Upper lobe of left lung (tissue), 4 donors: ENCODE measurements at regions not wholly inside any gene's neighbourhood (a gene's known extent, or its start where the extent isn't known, plus 50 kb on each side); places are given as distances from the start of the nearest gene placed in this dataset.

Experiments
- EP300 ChIP-seq, 4 donors: sonication (generic); formaldehyde crosslinking; IDR thresholded peaks; one replicate each; pipeline ENCODE4 v1.5.1; 2017; ENCODE audit warnings: antibody characterized with exemption in 4 of 4, control low read depth in 2 of 4
- POLR2A ChIP-seq, 4 donors: fragments of 450-650 bp; IDR thresholded peaks; one replicate each; pipeline ENCODE4 v1.5.1; 2016 to 2017; ENCODE audit warnings: antibody characterized with exemption in 4 of 4, mild to moderate bottlenecking in 2 of 4
- POLR2AphosphoS5 ChIP-seq, 2 donors: sonication (generic); formaldehyde crosslinking; IDR thresholded peaks; one replicate each; pipeline ENCODE4 v1.5.1; 2017; ENCODE audit warnings: antibody characterized with exemption in 2 of 2
- TF ChIP-seq, protein P1 (sequence below), 6 experiments: fragments of 450-650 bp in 4 of 6; fragments of 200-600 bp in 2 of 6; sonication (generic) in 2 of 6; IDR thresholded peaks; one replicate each; pipeline ENCODE4 v1.5.1; 2016 to 2019; ENCODE audit warnings: antibody characterized with exemption in 6 of 6

DNA sequence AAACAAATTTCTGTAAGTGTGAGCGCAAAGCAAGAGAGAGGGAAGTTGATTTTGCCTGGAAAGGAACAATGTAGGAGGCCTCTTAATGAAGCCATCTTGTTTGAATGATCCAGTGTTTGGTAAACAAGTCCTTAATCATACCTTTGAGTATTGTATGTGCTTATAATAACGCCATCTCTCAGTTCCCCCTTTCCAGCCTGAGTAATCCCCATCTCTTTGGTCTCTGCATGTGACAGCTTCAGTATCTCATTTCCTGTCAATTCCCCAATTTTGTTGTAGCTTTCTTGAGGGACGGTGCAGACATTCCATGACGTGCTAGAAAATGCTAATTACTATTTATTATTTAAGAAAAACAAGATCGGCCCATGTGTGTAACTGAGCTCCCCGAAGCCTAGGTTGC lies 349.3 kb upstream of the NR2F2 start:
- TF ChIP-seq, protein P1, sequence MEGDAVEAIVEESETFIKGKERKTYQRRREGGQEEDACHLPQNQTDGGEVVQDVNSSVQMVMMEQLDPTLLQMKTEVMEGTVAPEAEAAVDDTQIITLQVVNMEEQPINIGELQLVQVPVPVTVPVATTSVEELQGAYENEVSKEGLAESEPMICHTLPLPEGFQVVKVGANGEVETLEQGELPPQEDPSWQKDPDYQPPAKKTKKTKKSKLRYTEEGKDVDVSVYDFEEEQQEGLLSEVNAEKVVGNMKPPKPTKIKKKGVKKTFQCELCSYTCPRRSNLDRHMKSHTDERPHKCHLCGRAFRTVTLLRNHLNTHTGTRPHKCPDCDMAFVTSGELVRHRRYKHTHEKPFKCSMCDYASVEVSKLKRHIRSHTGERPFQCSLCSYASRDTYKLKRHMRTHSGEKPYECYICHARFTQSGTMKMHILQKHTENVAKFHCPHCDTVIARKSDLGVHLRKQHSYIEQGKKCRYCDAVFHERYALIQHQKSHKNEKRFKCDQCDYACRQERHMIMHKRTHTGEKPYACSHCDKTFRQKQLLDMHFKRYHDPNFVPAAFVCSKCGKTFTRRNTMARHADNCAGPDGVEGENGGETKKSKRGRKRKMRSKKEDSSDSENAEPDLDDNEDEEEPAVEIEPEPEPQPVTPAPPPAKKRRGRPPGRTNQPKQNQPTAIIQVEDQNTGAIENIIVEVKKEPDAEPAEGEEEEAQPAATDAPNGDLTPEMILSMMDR (IDR thresholded peaks at IDR 0.05): no peak
- no peak for TF ChIP-seq POLR2A (IDR thresholded peaks at IDR 0.05)
- no peak for TF ChIP-seq EP300 (IDR thresholded peaks at IDR 0.05)
- TF ChIP-seq POLR2AphosphoS5 (IDR thresholded peaks at IDR 0.05): no peak
